ENCODE measurements at regions not wholly inside any gene's neighbourhood (a gene's known extent, or its start where the extent isn't known, plus 50 kb on each side); places are given as distances from the start of the nearest gene placed in this dataset.

DNA sequence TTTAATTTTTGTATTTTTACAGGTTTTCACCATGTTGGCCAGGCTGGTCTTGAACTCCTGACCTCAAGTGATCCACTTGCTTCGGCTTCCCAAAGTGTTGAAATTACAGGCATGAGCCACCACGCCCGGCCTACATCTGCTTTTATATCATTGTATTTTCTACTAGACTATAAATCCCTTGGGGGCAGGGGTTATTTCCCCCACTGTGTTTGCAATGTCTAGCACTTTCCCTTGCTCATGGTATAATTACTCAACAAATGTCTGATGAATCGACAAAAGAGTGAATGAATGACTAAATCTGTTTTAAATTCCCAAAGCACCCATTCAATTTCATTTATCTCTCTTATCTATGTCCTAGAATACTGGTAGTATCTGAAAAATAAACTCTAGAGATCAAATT lies 244.5 kb upstream of the CSNK1A1L start:
- no peaks in the 10 kb centered on the region for H4K20me1 ChIP-seq (ENCODE audit: insufficient read depth, low read length)
- no peak overlapping the region for H3K9ac ChIP-seq (ENCODE audit: low read length)
- H3F3A ChIP-seq (ENCODE audit: insufficient read depth, low read length): no peaks in the 10 kb centered on the region
- H3K79me2 ChIP-seq (ENCODE audit: low read length): no peaks in the 10 kb centered on the region
- no peaks in the 10 kb centered on the region for H3K9me2 ChIP-seq (replicated peaks; ENCODE audit: insufficient read depth, low read length)
- DNase-seq: no peak
- TF ChIP-seq EZH2phosphoT487 (IDR thresholded peaks at IDR 0.05; ENCODE audit: low read length): no peak
- H2AFZ ChIP-seq (ENCODE audit: low read length): no peak overlapping the region
- H3K4me1 ChIP-seq (ENCODE audit: low read length): no peaks in the 10 kb centered on the region
- H3K4me3 ChIP-seq (ENCODE audit: low read length): no peak overlapping the region
- no peak overlapping the region for H3K27ac ChIP-seq (ENCODE audit: low read length)
- no peaks in the 10 kb centered on the region for H3K9me3 ChIP-seq (replicated peaks; ENCODE audit: insufficient read depth, low read length)
- H3K36me3 ChIP-seq (replicated peaks; ENCODE audit: insufficient read depth, low read length): no peaks in the 10 kb centered on the region
- H3K4me2 ChIP-seq (ENCODE audit: low read depth, low read length): no peak overlapping the region
- no peaks in the 10 kb centered on the region for H3K27me3 ChIP-seq (replicated peaks; ENCODE audit: insufficient read depth, low read length)

DNA sequence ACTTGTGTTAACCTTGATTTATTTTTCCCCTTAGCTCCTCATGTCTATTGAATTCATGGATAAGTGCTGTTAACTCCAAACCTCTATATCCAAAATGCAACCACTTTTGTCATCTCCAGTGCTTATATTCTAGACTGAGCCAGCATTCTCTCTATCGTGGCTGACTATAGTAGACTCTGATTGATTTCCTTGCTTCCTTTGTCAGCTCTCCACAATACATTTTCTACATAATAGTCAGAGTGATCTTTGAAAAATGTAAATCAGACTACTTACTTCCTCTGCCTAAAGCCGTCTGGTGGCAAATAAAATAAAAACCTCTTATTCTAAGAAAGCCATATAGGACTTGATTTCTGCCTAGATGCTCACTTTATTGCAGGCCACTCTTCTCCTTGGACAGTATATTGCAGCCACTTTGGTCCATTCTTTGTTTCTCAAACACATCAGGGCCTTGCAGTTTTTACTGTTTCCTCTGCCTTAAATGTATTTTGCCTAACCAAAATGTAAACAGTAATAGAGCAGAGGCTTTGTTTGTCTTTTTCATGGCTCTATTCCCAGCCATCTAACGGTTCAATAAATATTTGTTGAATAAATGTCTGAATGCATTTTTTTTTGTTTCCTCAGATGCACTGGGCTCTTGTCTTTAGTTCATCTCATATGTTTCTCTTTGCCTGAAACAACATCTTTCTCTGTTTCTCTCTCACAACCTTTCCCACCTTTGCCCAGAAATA lies 243.6 kb upstream of the CSNK1A1L start:
- H3F3A ChIP-seq (ENCODE audit: insufficient read depth, low read length): no peaks in the 10 kb centered on the region
- no peak overlapping the region for H2AFZ ChIP-seq (ENCODE audit: low read length)
- H3K27me3 ChIP-seq (replicated peaks; ENCODE audit: insufficient read depth, low read length): no peaks in the 10 kb centered on the region
- no peak for TF ChIP-seq EZH2 (optimal IDR thresholded peaks at IDR 0.05; ENCODE audit: low read depth, low read length)
- TF ChIP-seq, protein P1, sequence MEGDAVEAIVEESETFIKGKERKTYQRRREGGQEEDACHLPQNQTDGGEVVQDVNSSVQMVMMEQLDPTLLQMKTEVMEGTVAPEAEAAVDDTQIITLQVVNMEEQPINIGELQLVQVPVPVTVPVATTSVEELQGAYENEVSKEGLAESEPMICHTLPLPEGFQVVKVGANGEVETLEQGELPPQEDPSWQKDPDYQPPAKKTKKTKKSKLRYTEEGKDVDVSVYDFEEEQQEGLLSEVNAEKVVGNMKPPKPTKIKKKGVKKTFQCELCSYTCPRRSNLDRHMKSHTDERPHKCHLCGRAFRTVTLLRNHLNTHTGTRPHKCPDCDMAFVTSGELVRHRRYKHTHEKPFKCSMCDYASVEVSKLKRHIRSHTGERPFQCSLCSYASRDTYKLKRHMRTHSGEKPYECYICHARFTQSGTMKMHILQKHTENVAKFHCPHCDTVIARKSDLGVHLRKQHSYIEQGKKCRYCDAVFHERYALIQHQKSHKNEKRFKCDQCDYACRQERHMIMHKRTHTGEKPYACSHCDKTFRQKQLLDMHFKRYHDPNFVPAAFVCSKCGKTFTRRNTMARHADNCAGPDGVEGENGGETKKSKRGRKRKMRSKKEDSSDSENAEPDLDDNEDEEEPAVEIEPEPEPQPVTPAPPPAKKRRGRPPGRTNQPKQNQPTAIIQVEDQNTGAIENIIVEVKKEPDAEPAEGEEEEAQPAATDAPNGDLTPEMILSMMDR (IDR thresholded peaks at IDR 0.05; ENCODE audit: low read length): no peak
- TF ChIP-seq EZH2phosphoT487 (IDR thresholded peaks at IDR 0.05; ENCODE audit: low read length): no peak
- H3K27ac ChIP-seq (ENCODE audit: low read length): no peak overlapping the region
- DNase-seq: no peak
- H4K20me1 ChIP-seq (ENCODE audit: insufficient read depth, low read length): no peaks in the 10 kb centered on the region
- no peaks in the 10 kb centered on the region for H3K4me1 ChIP-seq (ENCODE audit: low read length)
- no peak overlapping the region for H3K4me2 ChIP-seq (ENCODE audit: low read depth, low read length)
- H3K79me2 ChIP-seq (ENCODE audit: low read length): no peaks in the 10 kb centered on the region
- H3K9me3 ChIP-seq (replicated peaks; ENCODE audit: insufficient read depth, low read length): no peaks in the 10 kb centered on the region
- H3K36me3 ChIP-seq (replicated peaks; ENCODE audit: insufficient read depth, low read length): no peaks in the 10 kb centered on the region
- no peaks in the 10 kb centered on the region for H3K9me2 ChIP-seq (replicated peaks; ENCODE audit: insufficient read depth, low read length)
- H3K4me3 ChIP-seq (ENCODE audit: low read length): no peak overlapping the region
- no peak overlapping the region for H3K9ac ChIP-seq (ENCODE audit: low read length)

DNA sequence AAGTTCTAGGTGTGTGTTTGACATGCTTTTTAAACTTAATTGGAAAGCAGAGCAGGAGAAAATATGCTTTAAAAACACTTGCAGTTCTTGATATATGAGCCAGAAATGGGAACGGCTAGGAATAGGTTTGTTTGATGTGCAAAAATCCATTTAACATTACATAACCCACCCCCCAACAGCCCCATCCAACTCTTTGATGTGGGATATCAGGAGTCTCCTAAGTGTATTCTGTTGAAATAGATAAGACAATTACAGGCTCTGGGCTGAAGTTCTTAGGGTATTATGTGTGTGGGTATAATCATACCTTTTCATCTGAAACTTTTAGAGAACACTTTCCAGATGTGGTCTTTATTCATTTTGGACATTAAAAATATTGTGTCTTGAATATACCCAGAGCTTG lies 240.4 kb upstream of the CSNK1A1L start:
- Histone ChIP-seq H3K4me3 (ENCODE audit: low read length) (no peak overlapping the region), H3F3A (ENCODE audit: insufficient read depth, low read length) (no peaks in the 10 kb centered on the region), H3K27ac (ENCODE audit: low read length) (no peak overlapping the region), H3K27me3 (replicated peaks; ENCODE audit: insufficient read depth, low read length) (no peaks in the 10 kb centered on the region), H4K20me1 (ENCODE audit: insufficient read depth, low read length) (no peaks in the 10 kb centered on the region), H3K4me2 (ENCODE audit: low read depth, low read length) (no peak overlapping the region), H3K9ac (ENCODE audit: low read length) (no peak overlapping the region), H3K9me3 (replicated peaks; ENCODE audit: insufficient read depth, low read length) (no peaks in the 10 kb centered on the region), H3K79me2 (ENCODE audit: low read length) (no peaks in the 10 kb centered on the region), H2AFZ (ENCODE audit: low read length) (no peak overlapping the region), H3K4me1 (ENCODE audit: low read length) (no peaks in the 10 kb centered on the region), H3K36me3 (replicated peaks; ENCODE audit: insufficient read depth, low read length) (no peaks in the 10 kb centered on the region), H3K9me2 (replicated peaks; ENCODE audit: insufficient read depth, low read length) (no peaks in the 10 kb centered on the region)
- DNase-seq: no peak
- TF ChIP-seq, protein P1 (IDR thresholded peaks at IDR 0.05; ENCODE audit: low read length): no peak
- no peak for TF ChIP-seq EZH2 (optimal IDR thresholded peaks at IDR 0.05; ENCODE audit: low read depth, low read length)
- TF ChIP-seq EZH2phosphoT487 (IDR thresholded peaks at IDR 0.05; ENCODE audit: low read length): no peak

DNA sequence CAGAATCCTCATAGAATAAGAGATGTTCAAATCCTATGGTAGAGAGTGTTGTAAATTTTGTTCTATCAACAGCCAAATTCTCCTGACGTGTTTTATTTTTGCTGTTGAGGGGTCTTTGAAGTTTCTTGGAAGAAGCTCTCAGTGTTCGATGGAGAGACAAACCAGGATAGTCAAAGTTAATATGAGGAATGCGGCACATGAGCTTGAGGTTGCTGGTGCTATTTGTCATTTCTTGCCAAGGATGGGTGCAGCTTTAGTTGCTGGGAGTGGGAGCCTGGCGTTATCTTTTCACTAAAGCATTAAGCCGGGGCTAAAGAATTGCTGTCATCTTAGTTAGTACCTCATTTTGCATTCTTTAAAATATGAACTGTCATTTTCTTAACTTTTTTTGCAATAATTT lies 239.9 kb upstream of the CSNK1A1L start:
- no peak overlapping the region for H3K9ac ChIP-seq (ENCODE audit: low read length)
- no peaks in the 10 kb centered on the region for H3K27me3 ChIP-seq (replicated peaks; ENCODE audit: insufficient read depth, low read length)
- no peaks in the 10 kb centered on the region for H3K79me2 ChIP-seq (ENCODE audit: low read length)
- H2AFZ ChIP-seq (ENCODE audit: low read length): no peak overlapping the region
- H3K4me1 ChIP-seq (ENCODE audit: low read length): no peaks in the 10 kb centered on the region
- H4K20me1 ChIP-seq (ENCODE audit: insufficient read depth, low read length): no peaks in the 10 kb centered on the region
- H3K4me3 ChIP-seq (ENCODE audit: low read length): no peak overlapping the region
- H3K9me3 ChIP-seq (replicated peaks; ENCODE audit: insufficient read depth, low read length): no peaks in the 10 kb centered on the region
- H3K36me3 ChIP-seq (replicated peaks; ENCODE audit: insufficient read depth, low read length): no peaks in the 10 kb centered on the region
- no peak for TF ChIP-seq EZH2phosphoT487 (IDR thresholded peaks at IDR 0.05; ENCODE audit: low read length)
- TF ChIP-seq EZH2 (optimal IDR thresholded peaks at IDR 0.05; ENCODE audit: low read depth, low read length): no peak
- TF ChIP-seq, protein P1 (IDR thresholded peaks at IDR 0.05; ENCODE audit: low read length): no peak
- no peaks in the 10 kb centered on the region for H3K9me2 ChIP-seq (replicated peaks; ENCODE audit: insufficient read depth, low read length)
- H3K27ac ChIP-seq (ENCODE audit: low read length): no peak overlapping the region
- DNase-seq: no peak
- H3K4me2 ChIP-seq (ENCODE audit: low read depth, low read length): no peak overlapping the region
- no peaks in the 10 kb centered on the region for H3F3A ChIP-seq (ENCODE audit: insufficient read depth, low read length)
